ENCODE measurements at regions not wholly inside any gene's neighbourhood (a gene's known extent, or its start where the extent isn't known, plus 50 kb on each side); places are given as distances from the start of the nearest gene placed in this dataset.
A peak's percentile ranks its signal among the peaks of the same experiment; 100 is the strongest.

- H3K27ac ChIP-seq (ENCODE audit: insufficient read depth in 1 of 2, low read depth in 1 of 2, low read length in 2 of 2, poor library complexity in 1 of 2, severe bottlenecking in 2 of 2), result no peak overlapping the region
- DNase-seq, result no peak
- CTCF ChIA-PET, result no interaction called here
Observed at GRCh38 chr1:228925691-228926090, 190.4 kb downstream of the RHOU start.

DNA sequence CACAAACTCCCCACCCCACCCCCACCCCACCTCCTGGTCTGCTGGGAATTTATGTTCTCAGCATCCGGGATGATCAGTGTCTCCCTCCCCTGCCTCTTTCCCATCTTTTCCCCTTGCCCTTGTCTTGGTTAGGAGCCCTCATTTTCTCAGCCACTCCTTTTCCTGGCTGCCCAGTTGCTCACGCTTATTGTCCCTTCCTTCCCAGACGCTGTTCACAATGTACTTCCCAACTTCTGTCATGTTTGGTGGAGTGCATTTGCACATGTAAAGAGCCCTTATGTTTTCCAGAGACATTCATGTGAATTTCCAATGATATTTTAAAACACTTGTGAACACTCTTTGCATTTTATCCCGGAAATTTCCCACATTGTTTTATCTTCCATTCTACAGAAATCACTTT, 192.1 kb downstream of the RHOU start:
- 93% methylated on average over 2 of the region's 4 CpGs for WGBS (ENCODE audit: insufficient coverage)
- ChIA-PET POLR2A (no interaction called here), CTCF (no interaction called here)
- no peaks in the 10 kb centered on the region for H3K36me3 ChIP-seq (ENCODE audit: control insufficient read depth in 4 of 4, insufficient read depth in 4 of 4, low read length in 3 of 4)
- H3K4me3 ChIP-seq (ENCODE audit: control insufficient read depth in 1 of 7, extremely low read depth in 1 of 7, insufficient read depth in 4 of 7, low read depth in 2 of 7, low read length in 6 of 7), result no peak overlapping the region
- no peaks in the 10 kb centered on the region for H3K4me1 ChIP-seq (ENCODE audit: control extremely low read depth in 1 of 4, control insufficient read depth in 4 of 4, insufficient read depth in 4 of 4, low read length in 3 of 4)
- DNase-seq, result no peak
- H3K27me3 ChIP-seq (replicated peaks in 2 of 5; ENCODE audit: control insufficient read depth in 4 of 5, insufficient read depth in 5 of 5, low read length in 4 of 5), result peaks cover 0 to 17% (median 6%) of the 10 kb centered on the region in 5 experiments
- H3K9me3 ChIP-seq (ENCODE audit: control extremely low read depth in 1 of 5, control insufficient read depth in 4 of 5, insufficient read depth in 2 of 5, low read depth in 1 of 5, low read length in 4 of 5), result peaks cover 0 to 18% (median 15%) of the 10 kb centered on the region in 5 experiments
- H3K27ac ChIP-seq (ENCODE audit: insufficient read depth in 1 of 2, low read depth in 1 of 2, low read length in 2 of 2, poor library complexity in 1 of 2, severe bottlenecking in 2 of 2), result no peak overlapping the region

More at GRCh38 chr1:228925691-228926090, 190.4 kb downstream of the RHOU start:
- Histone ChIP-seq H3K4me3 (ENCODE audit: control insufficient read depth in 1 of 7, extremely low read depth in 1 of 7, insufficient read depth in 4 of 7, low read depth in 2 of 7, low read length in 6 of 7) (no peak overlapping the region), H3K9me3 (ENCODE audit: control extremely low read depth in 1 of 5, control insufficient read depth in 4 of 5, insufficient read depth in 2 of 5, low read depth in 1 of 5, low read length in 4 of 5) (peaks cover 0 to 18% (median 15%) of the 10 kb centered on the region in 5 experiments), H3K36me3 (ENCODE audit: control insufficient read depth in 4 of 4, insufficient read depth in 4 of 4, low read length in 3 of 4) (no peaks in the 10 kb centered on the region), H3K27me3 (replicated peaks in 2 of 5; ENCODE audit: control insufficient read depth in 4 of 5, insufficient read depth in 5 of 5, low read length in 4 of 5) (peaks cover 0 to 19% (median 4%) of the 10 kb centered on the region in 5 experiments), H3K4me1 (ENCODE audit: control extremely low read depth in 1 of 4, control insufficient read depth in 4 of 4, insufficient read depth in 4 of 4, low read length in 3 of 4) (peaks cover 3 to 12% (median 6%) of the 10 kb centered on the region in 4 experiments)
- WGBS (ENCODE audit: insufficient coverage), result 90% methylated on average over 3 of the region's 3 CpGs
- POLR2A ChIA-PET, result no interaction called here

- DNase-seq, result no peak
- peaks cover 0 to 18% (median 15%) of the 10 kb centered on the region in 5 experiments for H3K9me3 ChIP-seq (ENCODE audit: control extremely low read depth in 1 of 5, control insufficient read depth in 4 of 5, insufficient read depth in 2 of 5, low read depth in 1 of 5, low read length in 4 of 5)
- H3K36me3 ChIP-seq (ENCODE audit: control insufficient read depth in 4 of 4, insufficient read depth in 4 of 4, low read length in 3 of 4), result no peaks in the 10 kb centered on the region
- H3K4me3 ChIP-seq (ENCODE audit: control insufficient read depth in 1 of 7, extremely low read depth in 1 of 7, insufficient read depth in 4 of 7, low read depth in 2 of 7, low read length in 6 of 7), result no peak overlapping the region
- H3K4me1 ChIP-seq (ENCODE audit: control extremely low read depth in 1 of 4, control insufficient read depth in 4 of 4, insufficient read depth in 4 of 4, low read length in 3 of 4), result no peaks in the 10 kb centered on the region
- H3K27ac ChIP-seq (ENCODE audit: insufficient read depth in 1 of 2, low read depth in 1 of 2, low read length in 2 of 2, poor library complexity in 1 of 2, severe bottlenecking in 2 of 2), result no peak overlapping the region
- ChIA-PET CTCF (no interaction called here), POLR2A (interaction anchor here (0.7 kb wide), 1 partner anchor 10 kb away, joined by 3 read pairs; no protein-coding TSS in a partner anchor)
- 95% methylated on average over 9 of the region's 12 CpGs for WGBS (ENCODE audit: insufficient coverage)
- H3K27me3 ChIP-seq (replicated peaks in 2 of 5; ENCODE audit: control insufficient read depth in 4 of 5, insufficient read depth in 5 of 5, low read length in 4 of 5), result peaks cover 0 to 16% (median 5%) of the 10 kb centered on the region in 5 experiments
Observed at GRCh38 chr1:228927946-228928898, 192.9 kb downstream of the RHOU start.

GRCh38 chr1:228929476-228930027, 194.3 kb downstream of the RHOU start:
- DNase-seq, result no peak
- Histone ChIP-seq H3K27ac (ENCODE audit: insufficient read depth in 1 of 2, low read depth in 1 of 2, low read length in 2 of 2, poor library complexity in 1 of 2, severe bottlenecking in 2 of 2) (no peak overlapping the region), H3K4me1 (ENCODE audit: control extremely low read depth in 1 of 4, control insufficient read depth in 4 of 4, insufficient read depth in 4 of 4, low read length in 3 of 4) (no peaks in the 10 kb centered on the region), H3K4me3 (ENCODE audit: control insufficient read depth in 1 of 7, extremely low read depth in 1 of 7, insufficient read depth in 4 of 7, low read depth in 2 of 7, low read length in 6 of 7) (no peak overlapping the region), H3K27me3 (replicated peaks in 2 of 5; ENCODE audit: control insufficient read depth in 4 of 5, insufficient read depth in 5 of 5, low read length in 4 of 5) (peaks cover 0 to 16% (median 4%) of the 10 kb centered on the region in 5 experiments), H3K9me3 (ENCODE audit: control extremely low read depth in 1 of 5, control insufficient read depth in 4 of 5, insufficient read depth in 2 of 5, low read depth in 1 of 5, low read length in 4 of 5) (peaks cover 0 to 17% (median 15%) of the 10 kb centered on the region in 5 experiments), H3K36me3 (ENCODE audit: control insufficient read depth in 4 of 4, insufficient read depth in 4 of 4, low read length in 3 of 4) (no peaks in the 10 kb centered on the region)
- WGBS (ENCODE audit: insufficient coverage), result 100% methylated on average over 3 of the region's 4 CpGs
- CTCF ChIA-PET, result interaction anchor here (1.4 kb wide), 1 partner anchor 16 kb away, joined by 3 read pairs; no protein-coding TSS in a partner anchor
- POLR2A ChIA-PET, result no interaction called here

DNA sequence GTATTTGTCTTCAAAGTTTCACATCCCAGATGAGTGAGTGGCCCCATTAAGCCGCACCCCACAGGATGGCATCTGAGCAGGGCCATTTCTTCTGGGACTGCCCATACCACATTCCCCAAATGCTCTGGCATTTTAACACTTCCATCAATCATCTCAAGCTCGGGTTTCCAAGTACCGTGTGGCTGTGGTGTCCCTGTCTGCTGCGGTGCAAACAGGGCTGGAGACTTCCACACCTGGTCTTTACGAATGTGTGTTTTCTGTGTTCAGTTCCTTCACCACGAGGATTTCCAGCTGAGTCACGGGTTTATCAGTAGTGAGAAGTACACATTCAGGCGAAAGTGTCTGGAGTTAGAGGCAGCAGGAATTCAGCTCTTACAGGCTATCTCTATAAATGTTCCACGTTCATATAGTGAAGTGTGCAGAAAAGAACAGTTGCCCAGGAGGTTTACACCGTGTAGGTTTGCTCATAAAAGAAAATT, 195.2 kb downstream of the RHOU start:
- Histone ChIP-seq H3K27ac (ENCODE audit: insufficient read depth in 1 of 2, low read depth in 1 of 2, low read length in 2 of 2, poor library complexity in 1 of 2, severe bottlenecking in 2 of 2) (no peak overlapping the region), H3K4me3 (ENCODE audit: control insufficient read depth in 1 of 7, extremely low read depth in 1 of 7, insufficient read depth in 4 of 7, low read depth in 2 of 7, low read length in 6 of 7) (no peak overlapping the region), H3K27me3 (replicated peaks in 2 of 5; ENCODE audit: control insufficient read depth in 4 of 5, insufficient read depth in 5 of 5, low read length in 4 of 5) (peaks cover 0 to 8% (median 4%) of the 10 kb centered on the region in 5 experiments), H3K36me3 (ENCODE audit: control insufficient read depth in 4 of 4, insufficient read depth in 4 of 4, low read length in 3 of 4) (no peaks in the 10 kb centered on the region), H3K4me1 (ENCODE audit: control extremely low read depth in 1 of 4, control insufficient read depth in 4 of 4, insufficient read depth in 4 of 4, low read length in 3 of 4) (no peaks in the 10 kb centered on the region), H3K9me3 (ENCODE audit: control extremely low read depth in 1 of 5, control insufficient read depth in 4 of 5, insufficient read depth in 2 of 5, low read depth in 1 of 5, low read length in 4 of 5) (peaks cover 0 to 14% (median 8%) of the 10 kb centered on the region in 5 experiments)
- WGBS (ENCODE audit: insufficient coverage), result 64% methylated on average over 10 of the region's 10 CpGs
- POLR2A ChIA-PET, result no interaction called here
- CTCF ChIA-PET, result interaction anchor here (0.6 to 1.4 kb wide), 2 partner anchors 16 to 17 kb away, joined by 3 read pairs; no protein-coding TSS in a partner anchor
- peak in 2 of 3 donors; percentile 21 to 52 for DNase-seq

DNA sequence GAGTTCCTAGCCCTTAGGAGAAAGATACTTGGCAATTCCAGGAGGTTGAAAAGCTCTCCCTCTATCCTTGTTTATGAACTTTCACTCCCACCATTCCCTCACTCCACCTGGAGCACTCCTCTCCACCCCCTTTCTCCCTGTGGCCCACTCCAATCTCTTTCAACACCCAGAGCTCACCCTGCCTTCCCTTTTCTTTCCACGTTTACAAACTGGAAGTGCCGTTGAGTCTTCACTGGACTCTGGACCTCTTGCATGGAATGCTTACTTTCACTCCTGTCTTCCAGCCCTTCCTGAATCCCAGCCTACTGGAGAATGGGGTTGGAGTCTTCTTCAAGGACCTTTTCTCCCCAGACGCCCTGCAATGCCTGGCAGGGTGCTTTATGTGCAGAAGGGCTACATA, 198.5 kb downstream of the RHOU start:
- ChIA-PET CTCF (no interaction called here), POLR2A (no interaction called here)
- peaks cover under 1 to 23% (median 20%) of the 10 kb centered on the region in 4 experiments for H3K4me1 ChIP-seq (ENCODE audit: control extremely low read depth in 1 of 4, control insufficient read depth in 4 of 4, insufficient read depth in 4 of 4, low read length in 3 of 4)
- H3K9me3 ChIP-seq (ENCODE audit: control extremely low read depth in 1 of 5, control insufficient read depth in 4 of 5, insufficient read depth in 2 of 5, low read depth in 1 of 5, low read length in 4 of 5), result peaks cover 0 to 9% (median 5%) of the 10 kb centered on the region in 5 experiments
- DNase-seq, result no peak
- 100% methylated on average over 2 of the region's 3 CpGs for WGBS (ENCODE audit: insufficient coverage)
- H3K36me3 ChIP-seq (ENCODE audit: control insufficient read depth in 4 of 4, insufficient read depth in 4 of 4, low read length in 3 of 4), result no peaks in the 10 kb centered on the region
- peaks cover 0 to 4% (median 0%) of the 10 kb centered on the region in 5 experiments for H3K27me3 ChIP-seq (replicated peaks in 2 of 5; ENCODE audit: control insufficient read depth in 4 of 5, insufficient read depth in 5 of 5, low read length in 4 of 5)
- H3K27ac ChIP-seq (ENCODE audit: insufficient read depth in 1 of 2, low read depth in 1 of 2, low read length in 2 of 2, poor library complexity in 1 of 2, severe bottlenecking in 2 of 2), result no peak overlapping the region
- no peak overlapping the region for H3K4me3 ChIP-seq (ENCODE audit: control insufficient read depth in 1 of 7, extremely low read depth in 1 of 7, insufficient read depth in 4 of 7, low read depth in 2 of 7, low read length in 6 of 7)
